Large intestine (tissue), 3 donors: ENCODE measurements at regions not wholly inside any gene's neighbourhood (a gene's known extent, or its start where the extent isn't known, plus 50 kb on each side); places are given as distances from the start of the nearest gene placed in this dataset.
A peak's percentile ranks its signal among the peaks of the same experiment; 100 is the strongest.
"Not testable (repeated sequence)": the region's sequence is repeated elsewhere in the genome, so short reads cannot be mapped to it uniquely, and the experiment has no call there.

Source experiments
- DNase-seq, 2 donors: peaks; one replicate each; pipeline versions ENCODE4 v3.0.0 to v3.0.0-alpha.2; 2013
- H3K27ac ChIP-seq: one replicate; pipeline ENCODE4 v1.5.1; 2013; ENCODE audit warnings: low read length
- H3K27me3 ChIP-seq: 2 replicates; pipeline ENCODE4 v1.6.1; 2013; ENCODE audit warnings: low read length; ENCODE audit not compliant: control insufficient read depth, insufficient read depth
- H3K36me3 ChIP-seq: 2 replicates; pipeline ENCODE4 v1.6.1; 2013; ENCODE audit warnings: low read length; ENCODE audit not compliant: control insufficient read depth, insufficient read depth
- H3K4me1 ChIP-seq: one replicate; pipeline ENCODE4 v1.6.1; 2013; ENCODE audit warnings: low read length; ENCODE audit not compliant: control insufficient read depth, insufficient read depth
- H3K4me3 ChIP-seq: one replicate; pipeline ENCODE4 v1.5.1; 2013; ENCODE audit warnings: low read length
- H3K9me3 ChIP-seq: one replicate; pipeline ENCODE4 v1.6.1; 2013; ENCODE audit warnings: mild to moderate bottlenecking, low read depth, low read length, moderate library complexity; ENCODE audit not compliant: control insufficient read depth
- WGBS: methylation state at CpG from one replicate; pipeline ENCODE4 v1.1.5; 2013; ENCODE audit warnings: low lambda C conversion rate; ENCODE audit not compliant: insufficient coverage; 5-methylcytosine and 5-hydroxymethylcytosine counted together

DNA sequence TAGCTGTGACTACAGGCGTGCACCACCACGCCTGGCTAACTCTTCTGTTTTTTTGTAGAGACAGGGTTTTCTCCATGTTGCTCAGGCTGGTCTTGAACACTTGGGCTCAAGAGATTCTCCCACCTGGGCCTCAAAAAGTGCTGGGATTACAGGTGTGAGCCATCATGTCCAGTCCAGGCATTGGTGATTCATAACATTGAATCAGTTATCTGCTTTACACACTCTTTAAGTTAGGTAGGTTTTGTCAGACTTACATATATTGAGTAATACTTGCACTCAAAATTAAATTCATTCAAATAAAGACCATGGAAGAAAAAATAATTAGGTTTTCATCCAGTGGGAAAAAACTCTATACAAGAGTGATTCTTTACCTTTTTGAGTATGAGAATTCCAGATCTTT, 93.2 kb upstream of the XPO1 start:
- Histone ChIP-seq H3K9me3 (no peaks in the 10 kb centered on the region), H3K4me1 (no peaks in the 10 kb centered on the region), H3K4me3 (no peak overlapping the region), H3K27ac (no peak overlapping the region), H3K36me3 (no peaks in the 10 kb centered on the region), H3K27me3 (no peaks in the 10 kb centered on the region)
- WGBS: no CpG with 5 or more reads among the region's 2 CpGs
- DNase-seq: no peak

DNA sequence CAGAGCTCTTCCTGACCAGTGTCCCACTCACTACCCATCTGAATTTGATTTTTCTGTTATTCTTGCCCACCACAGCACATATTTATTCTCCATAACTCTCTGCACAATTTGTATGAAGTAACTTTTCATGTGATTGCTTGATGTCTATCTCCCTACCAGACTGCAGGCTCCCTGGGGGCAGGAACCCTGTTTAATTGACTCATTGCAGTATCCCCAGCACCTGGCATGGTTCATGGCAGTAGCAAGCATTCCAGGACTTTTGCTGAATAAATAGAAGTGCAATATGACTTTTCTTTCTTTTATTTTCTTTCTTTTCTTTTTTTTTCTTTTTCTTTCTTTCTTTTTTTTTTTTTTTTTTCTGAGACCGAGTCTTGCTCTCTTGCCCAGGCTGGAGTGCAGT, 88.7 kb upstream of the XPO1 start:
- Histone ChIP-seq H3K4me1 (no peaks in the 10 kb centered on the region), H3K36me3 (no peaks in the 10 kb centered on the region), H3K27me3 (no peaks in the 10 kb centered on the region), H3K27ac (no peak overlapping the region), H3K9me3 (no peaks in the 10 kb centered on the region), H3K4me3 (no peak overlapping the region)
- DNase-seq: no peak
- WGBS: no CpG with 5 or more reads among the region's 1 CpG

DNA sequence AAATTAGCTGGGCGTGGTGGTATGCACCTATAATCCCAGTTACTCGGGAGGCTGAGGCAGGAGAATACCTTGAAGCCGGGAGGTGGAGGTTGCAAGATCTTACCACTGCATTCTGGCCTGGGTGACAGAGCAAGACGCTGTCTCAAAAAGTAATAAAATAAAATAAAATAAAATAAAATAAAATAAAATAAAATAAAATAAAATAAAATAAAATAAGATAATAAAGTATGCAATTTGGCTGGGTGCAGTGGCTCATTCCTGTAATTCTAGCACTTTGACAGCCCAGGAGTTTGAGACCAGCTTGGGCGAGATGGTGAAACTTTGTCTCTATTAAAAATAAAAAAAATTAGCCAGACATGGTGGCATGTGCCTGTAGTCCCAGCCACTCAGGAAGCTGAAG, 85.6 kb upstream of the XPO1 start:
- 100% methylated on average over 1 of the region's 5 CpGs for WGBS
- Histone ChIP-seq H3K4me3 (no peak overlapping the region), H3K27me3 (no peaks in the 10 kb centered on the region), H3K4me1 (no peaks in the 10 kb centered on the region), H3K27ac (no peak overlapping the region), H3K36me3 (no peaks in the 10 kb centered on the region), H3K9me3 (no peaks in the 10 kb centered on the region)
- DNase-seq: no peak

DNA sequence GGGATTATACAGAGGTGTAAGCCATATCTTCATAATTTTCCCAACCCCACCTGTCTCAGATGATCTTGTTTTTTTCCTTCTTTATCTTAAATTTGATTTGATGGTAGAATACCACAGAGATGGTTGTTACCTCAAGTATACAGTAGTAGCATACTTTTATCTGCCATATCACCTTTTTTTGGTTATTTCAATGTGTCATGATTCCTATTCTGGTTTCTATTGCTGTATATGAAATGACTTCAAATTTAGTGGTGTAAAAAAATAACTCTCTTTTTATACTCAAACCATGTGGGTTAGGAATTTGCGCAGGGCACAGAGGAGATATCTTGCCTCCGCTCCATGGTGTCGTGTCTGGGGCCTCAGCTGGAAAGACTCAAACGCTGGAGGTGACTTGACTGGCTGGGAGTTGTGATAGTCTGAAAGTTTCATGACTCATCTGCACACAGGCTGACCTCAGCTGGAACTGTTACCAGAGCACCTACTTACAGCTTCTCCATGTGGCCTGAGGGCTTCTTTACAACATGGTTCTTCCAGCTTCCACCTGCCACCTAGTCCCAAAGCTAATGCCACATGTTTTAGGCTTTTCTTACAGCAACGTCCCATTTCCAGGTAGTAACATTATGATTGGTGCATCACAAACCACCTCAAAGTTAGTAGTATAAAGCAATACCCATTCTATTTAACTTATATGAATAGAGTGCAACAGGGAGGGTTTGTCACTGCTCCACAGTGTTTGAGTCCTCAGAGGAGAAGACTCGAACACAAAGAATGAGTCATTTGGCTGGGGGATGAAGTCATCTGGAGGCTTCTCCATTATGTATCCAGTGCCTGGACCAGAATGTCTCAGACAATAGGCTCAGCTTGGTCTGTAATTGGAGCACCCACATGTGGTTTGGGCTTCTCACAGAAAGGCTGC, 82.3 kb upstream of the XPO1 start:
- Histone ChIP-seq H3K27ac (no peak overlapping the region), H3K27me3 (no peaks in the 10 kb centered on the region), H3K36me3 (no peaks in the 10 kb centered on the region), H3K9me3 (no peaks in the 10 kb centered on the region), H3K4me3 (no peak overlapping the region), H3K4me1 (no peaks in the 10 kb centered on the region)
- no peak for DNase-seq
- no CpG with 5 or more reads among the region's 6 CpGs for WGBS

DNA sequence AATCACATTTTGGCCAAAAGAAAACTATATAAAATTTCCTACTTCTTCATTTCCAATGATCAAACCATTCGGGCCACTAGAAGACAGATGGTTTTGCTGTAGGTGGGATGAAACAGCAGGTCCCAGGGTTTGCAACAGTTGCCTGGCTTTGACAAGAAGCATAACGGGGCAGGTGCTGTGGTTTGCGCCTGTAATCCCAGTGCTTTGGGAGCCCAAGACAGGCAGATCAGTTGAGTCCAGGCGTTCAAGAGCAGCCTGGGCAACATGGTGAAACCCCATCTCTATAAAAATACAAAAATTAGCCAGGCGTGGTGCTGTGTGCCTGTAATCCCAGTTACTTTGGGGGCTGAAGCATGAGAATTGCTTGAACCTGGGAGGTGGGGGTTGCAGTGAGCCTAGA, 81.4 kb upstream of the XPO1 start:
- H3K4me3 ChIP-seq: no peak overlapping the region
- no peak overlapping the region for H3K27ac ChIP-seq
- DNase-seq: no peak
- H3K9me3 ChIP-seq: no peaks in the 10 kb centered on the region
- no peaks in the 10 kb centered on the region for H3K27me3 ChIP-seq
- no peaks in the 10 kb centered on the region for H3K36me3 ChIP-seq
- 60% methylated on average over 1 of the region's 5 CpGs for WGBS
- no peaks in the 10 kb centered on the region for H3K4me1 ChIP-seq

DNA sequence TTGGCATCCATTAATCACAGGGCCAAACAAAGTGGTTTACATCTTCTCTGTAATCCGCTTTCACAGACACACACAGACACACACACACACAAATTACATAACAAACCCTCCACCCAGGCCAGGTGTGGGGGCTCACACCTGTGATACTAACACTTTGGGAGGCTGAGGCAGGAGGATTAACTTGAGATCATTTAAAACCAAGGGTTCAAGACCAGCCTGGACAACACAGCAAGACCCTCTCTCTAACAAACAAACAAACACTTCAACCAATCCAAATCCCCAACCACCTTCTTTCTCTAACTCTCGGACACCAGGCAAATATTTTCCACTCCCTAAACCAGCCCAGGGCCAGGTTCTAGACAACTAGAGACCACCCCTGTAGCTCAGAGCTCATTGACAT, 79.5 kb upstream of the XPO1 start:
- H3K9me3 ChIP-seq: no peaks in the 10 kb centered on the region
- WGBS: 100% methylated on average over 1 of the region's 2 CpGs
- no peak for DNase-seq
- H3K4me3 ChIP-seq: no peak overlapping the region
- no peaks in the 10 kb centered on the region for H3K4me1 ChIP-seq
- no peaks in the 10 kb centered on the region for H3K27me3 ChIP-seq
- no peaks in the 10 kb centered on the region for H3K36me3 ChIP-seq
- H3K27ac ChIP-seq: no peak overlapping the region

DNA sequence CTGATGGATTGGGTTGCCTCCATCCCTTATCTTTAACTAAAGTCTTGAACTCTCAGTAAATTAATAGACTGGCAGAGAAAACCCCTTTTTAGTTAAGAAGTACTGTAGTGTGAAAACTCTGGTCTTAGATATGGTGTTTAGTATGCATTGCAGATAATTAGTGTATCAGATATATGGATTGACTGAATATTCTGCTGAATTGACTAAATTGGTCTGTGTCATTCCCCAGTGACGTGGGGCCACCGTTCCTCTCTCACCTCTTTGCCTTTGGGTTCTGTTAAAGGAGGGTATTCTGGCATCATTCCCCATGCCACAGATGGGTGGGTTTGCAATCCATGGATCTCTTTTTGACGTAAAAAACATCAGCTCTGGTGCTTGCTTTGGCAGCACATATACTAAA, 67.1 kb upstream of the XPO1 start:
- no peak overlapping the region for H3K27ac ChIP-seq
- H3K27me3 ChIP-seq: no peaks in the 10 kb centered on the region
- no peaks in the 10 kb centered on the region for H3K9me3 ChIP-seq
- no peaks in the 10 kb centered on the region for H3K4me1 ChIP-seq
- no peak overlapping the region for H3K4me3 ChIP-seq
- WGBS: 100% methylated on average over 1 of the region's 3 CpGs
- H3K36me3 ChIP-seq: no peaks in the 10 kb centered on the region
- no peak for DNase-seq

DNA sequence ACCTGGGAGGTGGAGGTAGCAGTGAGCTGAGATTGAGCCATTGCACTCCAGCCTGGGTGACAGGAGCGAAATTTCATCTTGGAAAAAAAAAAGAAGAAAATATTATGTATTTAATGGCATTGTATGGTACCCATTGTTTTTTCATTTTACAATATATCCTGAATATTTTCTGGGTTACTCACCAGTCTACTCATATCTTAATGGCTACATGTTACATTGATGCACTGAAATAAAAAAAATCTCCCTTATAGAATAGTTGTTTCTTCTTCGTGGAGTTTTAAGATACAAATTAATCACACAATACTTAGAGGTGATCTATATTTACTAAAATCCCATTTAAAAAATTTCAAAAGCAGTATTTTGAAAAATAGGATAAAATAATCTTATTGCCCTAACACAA, 66.3 kb upstream of the XPO1 start:
- Histone ChIP-seq H3K4me3 (no peak overlapping the region), H3K9me3 (no peaks in the 10 kb centered on the region), H3K36me3 (no peaks in the 10 kb centered on the region), H3K27me3 (no peaks in the 10 kb centered on the region), H3K4me1 (no peaks in the 10 kb centered on the region), H3K27ac (no peak overlapping the region)
- 65% methylated on average over 2 of the region's 2 CpGs for WGBS
- no peak for DNase-seq

DNA sequence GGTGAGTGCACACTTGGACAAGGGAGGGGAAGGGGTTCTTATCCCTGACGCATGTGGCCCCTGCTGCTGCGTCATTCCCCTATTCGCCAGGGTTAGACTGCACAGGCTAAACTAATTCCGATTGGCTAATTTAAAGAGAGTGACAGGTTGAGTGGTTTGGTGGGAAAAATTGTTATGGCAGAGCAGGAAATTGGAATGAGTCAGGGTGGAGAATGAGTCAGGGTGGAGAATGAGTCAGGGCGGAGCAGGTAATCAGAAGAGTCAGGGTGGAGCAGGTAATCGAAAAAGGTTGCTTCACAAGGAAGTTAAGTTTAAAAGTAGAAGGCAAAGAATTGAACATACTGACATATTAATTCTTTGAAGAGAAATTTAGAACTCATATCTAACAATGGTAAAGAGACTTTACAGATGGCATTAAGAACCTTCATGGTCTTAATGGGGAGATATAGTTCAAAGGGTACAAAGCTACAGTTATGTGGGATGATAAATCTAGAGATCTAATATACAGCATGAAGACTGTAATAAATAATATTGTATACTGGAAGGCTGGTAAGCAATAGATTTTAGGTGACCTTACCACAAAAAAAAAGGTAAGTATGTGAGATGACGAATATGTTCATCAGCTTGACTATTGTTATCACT, 60.5 kb upstream of the XPO1 start:
- not testable (repeated sequence) for H3K4me1 ChIP-seq, H3K36me3 ChIP-seq, H3K9me3 ChIP-seq, H3K27ac ChIP-seq, H3K4me3 ChIP-seq, H3K27me3 ChIP-seq
- peak in 1 of 2 donors; percentile 15 for DNase-seq
- WGBS: no CpG with 5 or more reads among the region's 7 CpGs

DNA sequence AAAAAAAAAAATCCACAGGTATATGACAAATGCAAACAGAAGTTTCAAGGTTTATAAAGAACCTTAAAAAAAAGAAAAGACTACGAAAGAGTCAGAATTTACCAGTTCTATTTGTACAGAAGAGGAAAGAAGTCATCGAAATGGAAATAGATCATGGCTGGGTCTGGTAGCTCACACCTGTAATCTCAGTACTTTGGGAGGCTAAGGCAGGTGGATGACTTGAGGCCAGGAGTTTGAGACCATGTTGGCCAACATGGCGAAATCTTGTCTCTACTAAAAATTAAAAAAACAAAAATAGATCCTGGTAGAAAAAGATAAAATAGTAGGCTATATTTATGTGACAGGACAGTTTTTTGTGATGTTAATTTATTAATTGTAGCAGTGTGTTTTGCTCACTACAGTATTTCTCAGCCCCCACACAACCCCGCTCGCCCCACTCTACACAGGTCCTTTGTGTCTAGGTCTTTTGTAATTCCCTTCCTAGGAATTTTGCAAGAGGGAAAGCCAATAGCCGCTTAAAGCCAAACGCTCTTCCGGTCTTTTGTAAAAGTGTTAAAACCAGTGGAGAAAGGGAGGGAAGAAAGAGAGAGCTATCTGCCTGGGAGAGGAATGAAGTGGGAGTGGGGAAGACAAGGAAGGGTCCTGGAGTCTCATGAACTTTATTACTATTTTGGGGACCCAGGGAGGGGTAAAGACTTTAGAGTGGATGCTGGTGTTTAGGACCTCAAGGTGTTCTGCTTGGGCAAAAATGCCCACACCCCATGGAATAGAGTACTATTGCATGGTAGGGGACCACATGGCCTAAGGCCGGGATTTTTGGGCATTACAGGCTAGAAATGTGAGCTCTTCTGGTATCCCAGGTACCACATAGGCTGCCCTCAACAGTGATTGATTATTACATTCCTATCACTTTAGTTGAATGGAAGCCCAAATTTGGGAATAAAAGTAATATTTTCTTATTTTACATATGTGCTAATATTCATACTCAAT, 59.4 kb upstream of the XPO1 start:
- no peak for DNase-seq
- Histone ChIP-seq H3K4me1 (no peaks in the 10 kb centered on the region), H3K4me3 (no peak overlapping the region), H3K9me3 (no peaks in the 10 kb centered on the region), H3K36me3 (no peaks in the 10 kb centered on the region), H3K27me3 (no peaks in the 10 kb centered on the region), H3K27ac (no peak overlapping the region)
- 77% methylated on average over 3 of the region's 9 CpGs for WGBS
